GM19463 (cell line): ENCODE measurements at regions not wholly inside any gene's neighbourhood (a gene's known extent, or its start where the extent isn't known, plus 50 kb on each side); places are given as distances from the start of the nearest gene placed in this dataset.
A peak's percentile ranks its signal among the peaks of the same experiment; 100 is the strongest.

ENCODE experiments used
- ATAC-seq: cut with Tn5 transposase; IDR thresholded peaks from one replicate; pipeline ENCODE4 v1.9.1; 2021; ENCODE audit warnings: mild to moderate bottlenecking, moderate library complexity; ENCODE audit not compliant: unreplicated experiment

DNA sequence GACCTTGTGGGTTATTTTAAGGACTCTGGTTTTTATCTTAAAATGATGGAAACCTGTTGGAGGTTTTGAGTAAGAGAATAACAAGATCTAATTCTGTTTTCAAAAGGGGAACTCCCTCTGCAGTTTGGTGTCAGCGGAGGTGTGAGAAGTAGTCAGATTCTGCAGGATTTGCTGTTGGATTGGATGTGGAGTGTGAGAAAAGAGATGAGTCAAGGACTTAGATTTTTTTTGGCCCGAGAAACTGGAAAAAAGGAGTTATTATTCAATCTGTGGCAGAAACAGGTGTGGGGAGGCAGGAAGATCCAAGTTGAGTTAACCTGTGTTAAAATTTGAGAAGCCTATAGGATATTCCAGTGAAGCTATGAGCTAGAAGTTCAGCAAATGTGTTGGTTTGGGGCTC is 337.2 kb upstream of the FANCL start:
- ATAC-seq, result no peak

- no peak for ATAC-seq
Measured at GRCh38 chr2:58574873-58575272, 333.7 kb upstream of the FANCL start.

DNA sequence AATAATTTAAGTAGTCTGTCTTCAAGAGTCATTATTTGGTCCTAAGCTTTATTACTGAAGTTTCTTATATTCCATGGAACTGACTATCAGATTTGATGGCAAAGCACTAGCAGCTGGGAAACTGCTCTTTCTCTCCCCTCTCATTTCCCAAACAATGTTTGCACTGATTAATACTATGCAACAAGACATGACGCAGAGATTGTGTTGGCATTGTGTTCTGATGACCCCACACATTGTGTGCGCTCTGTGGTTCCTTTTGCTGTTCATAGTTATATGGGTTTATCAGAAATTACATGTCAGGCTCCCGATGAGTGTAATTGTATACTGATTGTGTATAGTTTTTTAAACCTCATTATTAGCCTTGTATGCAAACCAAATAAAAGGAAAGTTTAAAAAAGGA is 331.6 kb upstream of the FANCL start:
- ATAC-seq, result no peak

DNA sequence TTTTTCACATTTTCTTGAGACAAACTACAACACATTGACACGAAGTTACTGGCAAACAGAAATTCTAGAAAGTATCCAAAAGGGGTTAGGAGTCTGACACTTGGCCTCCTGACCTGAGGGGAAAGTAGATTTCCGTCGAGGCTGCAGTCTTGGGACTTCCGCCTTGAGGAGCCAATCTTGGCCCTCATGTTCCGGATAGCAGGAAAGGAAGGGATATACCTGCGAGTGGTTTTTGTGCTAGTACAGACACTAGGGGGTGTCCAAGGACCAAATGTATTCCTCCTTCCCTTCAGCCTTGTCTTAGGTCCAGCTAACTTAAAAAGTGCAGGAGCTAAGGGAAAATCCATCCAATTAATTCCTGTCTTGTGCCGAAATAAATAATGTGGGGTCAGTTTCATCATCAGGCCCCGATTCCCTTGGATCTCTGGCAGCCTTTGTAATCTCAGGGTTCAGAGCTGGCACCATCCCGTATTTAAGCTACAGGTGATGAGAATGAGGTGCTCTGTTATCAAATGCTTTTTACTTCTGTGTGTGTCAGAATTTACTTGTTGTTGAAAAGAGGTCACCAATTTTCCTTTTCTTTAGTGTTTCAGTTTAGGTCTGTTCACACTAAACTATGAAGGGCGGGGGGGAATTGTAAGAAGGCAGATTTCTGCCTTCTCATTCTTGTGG is 330.2 kb upstream of the FANCL start:
- ATAC-seq, result peak; percentile 92

DNA sequence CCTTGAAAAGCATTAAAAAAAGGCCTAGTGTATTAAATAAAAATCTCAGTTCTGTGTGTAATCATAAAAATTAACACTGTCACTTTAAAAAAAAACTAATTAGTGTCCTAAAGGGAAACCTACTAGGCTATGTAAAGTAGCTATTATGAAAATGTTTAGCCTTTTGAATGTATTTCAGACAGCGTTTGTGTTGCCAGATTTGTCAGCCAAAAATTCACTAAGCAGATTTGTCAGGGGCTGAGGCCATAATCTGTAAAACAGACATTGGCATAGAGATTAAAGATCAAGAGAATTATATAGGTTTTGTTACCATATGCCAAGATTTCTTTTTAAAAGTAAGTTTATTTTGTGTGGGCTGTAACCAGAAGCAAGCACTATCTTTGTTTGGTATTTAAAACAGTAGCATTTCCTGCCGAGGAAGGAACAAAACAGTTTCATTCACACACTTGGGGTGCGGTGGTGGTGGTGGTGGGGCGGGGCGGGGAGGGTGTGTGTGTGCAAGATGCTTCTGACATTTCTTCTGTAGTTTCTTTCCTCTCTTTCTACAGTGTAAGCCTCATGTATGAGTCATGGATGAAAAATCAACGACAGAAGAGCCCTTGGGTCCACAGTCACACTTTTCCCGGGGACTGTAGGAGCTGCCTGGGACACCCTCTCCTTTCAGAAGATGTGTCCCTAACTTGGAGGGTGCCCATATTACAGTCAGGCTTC is 328.5 kb upstream of the FANCL start:
- no peak for ATAC-seq

- no peak for ATAC-seq
Measured at GRCh38 chr2:58568901-58569300, 327.8 kb upstream of the FANCL start.

GRCh38 chr2:58562276-58562675 is 321.2 kb upstream of the FANCL start:
- no peak for ATAC-seq

DNA sequence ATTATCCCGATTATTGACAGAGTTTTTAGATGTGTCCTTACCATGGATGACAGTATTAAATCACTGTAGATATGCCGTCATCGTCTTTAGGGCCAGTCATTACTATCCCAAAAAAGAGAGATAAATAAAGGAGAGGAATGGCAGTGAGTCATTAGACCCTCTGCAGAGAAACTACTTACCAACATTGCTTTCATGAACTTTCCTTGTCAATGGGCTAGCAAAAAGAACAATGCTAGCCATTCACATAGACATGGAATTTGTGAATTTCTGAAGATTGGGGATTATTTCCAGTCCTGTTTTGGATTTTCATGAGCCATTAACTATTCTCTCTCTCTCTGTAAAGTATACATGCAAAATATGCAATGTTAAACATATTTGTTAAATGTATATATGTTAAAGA is 319.4 kb upstream of the FANCL start:
- ATAC-seq, result no peak

DNA sequence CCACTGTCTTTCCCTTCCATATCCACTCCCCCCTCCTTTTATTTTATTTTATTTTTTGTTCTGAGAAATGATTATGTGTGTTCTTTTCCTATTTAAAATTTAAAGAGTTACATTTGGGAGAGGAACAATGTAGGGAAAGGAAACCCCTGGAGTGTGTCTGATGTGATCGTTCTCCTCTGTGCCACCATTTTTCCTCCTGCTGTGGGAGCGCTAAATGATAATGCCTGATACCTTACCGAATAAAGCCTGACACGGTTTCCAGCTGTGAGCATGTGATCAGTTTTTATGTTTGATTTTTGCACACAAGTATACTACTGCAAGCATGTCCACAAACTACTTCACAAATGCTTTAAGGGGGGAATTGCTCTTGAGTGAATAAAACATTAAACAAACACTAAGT is 317.8 kb upstream of the FANCL start:
- no peak for ATAC-seq

GRCh38 chr2:58557176-58557575 is 316.1 kb upstream of the FANCL start:
- no peak for ATAC-seq

DNA sequence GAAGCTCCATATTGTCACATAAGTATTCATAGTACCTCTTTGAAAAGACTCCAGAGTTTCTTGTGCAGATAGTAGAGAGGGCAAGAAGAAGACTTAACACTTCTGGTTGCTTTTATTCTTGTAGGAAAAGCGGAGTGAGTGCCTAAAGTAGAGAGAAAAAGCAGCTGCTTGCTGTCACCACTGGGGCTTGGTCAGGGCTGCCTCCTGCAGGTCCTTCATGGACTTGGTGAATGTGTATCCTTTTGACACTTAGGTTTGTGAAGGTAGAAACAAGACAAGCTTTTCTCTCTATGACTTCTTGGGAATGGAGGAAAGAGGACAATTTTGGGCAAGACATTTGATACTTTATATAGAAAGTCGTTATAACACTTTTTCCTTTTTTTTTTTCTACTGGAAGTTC is 312.8 kb upstream of the FANCL start:
- ATAC-seq, result no peak

DNA sequence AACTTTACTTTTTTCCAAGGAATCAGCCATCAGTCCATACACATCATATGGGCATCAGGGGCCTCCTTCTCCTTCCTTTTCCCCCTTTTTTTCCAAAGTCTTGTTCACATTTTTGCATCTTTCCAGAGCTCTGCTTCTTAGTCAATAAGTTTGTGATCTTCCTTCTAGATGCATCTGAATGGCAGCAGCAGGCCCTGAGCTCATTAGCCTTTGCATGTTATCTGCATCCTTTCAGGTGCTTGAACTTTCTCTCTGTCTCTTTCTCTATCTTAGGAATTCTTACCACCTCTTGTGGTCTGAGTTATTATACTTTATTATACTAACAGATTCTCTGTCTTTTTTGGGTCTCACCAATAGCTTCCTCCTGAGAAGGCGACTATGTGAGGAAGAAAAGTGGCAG is 312.4 kb upstream of the FANCL start:
- no peak for ATAC-seq

DNA sequence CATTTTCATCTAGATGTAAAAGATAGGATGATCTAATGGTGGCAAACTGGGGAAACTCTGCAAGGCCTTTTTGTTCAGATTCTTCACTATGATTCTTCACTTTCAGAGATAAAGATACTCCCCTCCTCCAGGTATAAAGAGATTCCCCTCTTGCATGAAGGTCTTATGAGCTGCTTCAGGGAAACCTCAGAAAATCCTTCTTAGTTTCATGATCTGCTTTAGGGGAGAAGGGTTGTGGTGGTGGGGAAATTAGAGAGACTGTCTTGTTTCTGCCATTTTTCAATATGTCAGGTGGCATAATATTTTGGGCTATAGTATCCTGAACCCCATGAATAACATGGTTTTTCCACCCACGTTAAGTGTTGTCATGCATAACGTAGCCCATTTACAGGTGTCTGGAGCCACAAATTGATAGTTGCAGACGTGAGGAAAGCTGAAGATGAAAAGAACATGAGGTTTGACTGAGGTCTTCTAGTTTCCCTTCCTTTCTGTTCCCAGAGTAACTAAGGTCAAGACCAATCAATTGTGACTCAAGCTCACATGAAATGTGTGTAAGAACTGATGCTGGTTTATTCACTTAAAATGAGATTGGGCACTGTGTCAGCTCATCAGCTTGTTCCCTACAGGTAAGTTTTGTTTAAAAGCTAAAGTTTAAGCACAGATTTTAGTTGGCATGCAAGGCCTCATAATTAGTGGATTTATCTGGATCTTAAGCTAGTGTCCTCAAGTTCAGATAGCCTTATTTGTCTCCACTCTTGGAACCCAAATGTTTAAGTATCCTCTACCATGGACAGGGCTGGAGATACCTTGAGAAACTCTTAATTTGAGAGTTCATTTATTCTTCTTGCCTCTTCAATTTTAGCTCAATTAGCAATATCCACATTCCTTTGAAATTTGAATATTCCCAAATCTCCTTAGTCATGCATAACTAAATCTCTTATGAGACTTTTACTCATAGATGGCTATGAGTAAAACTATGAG is 304.5 kb upstream of the FANCL start:
- ATAC-seq, result no peak

DNA sequence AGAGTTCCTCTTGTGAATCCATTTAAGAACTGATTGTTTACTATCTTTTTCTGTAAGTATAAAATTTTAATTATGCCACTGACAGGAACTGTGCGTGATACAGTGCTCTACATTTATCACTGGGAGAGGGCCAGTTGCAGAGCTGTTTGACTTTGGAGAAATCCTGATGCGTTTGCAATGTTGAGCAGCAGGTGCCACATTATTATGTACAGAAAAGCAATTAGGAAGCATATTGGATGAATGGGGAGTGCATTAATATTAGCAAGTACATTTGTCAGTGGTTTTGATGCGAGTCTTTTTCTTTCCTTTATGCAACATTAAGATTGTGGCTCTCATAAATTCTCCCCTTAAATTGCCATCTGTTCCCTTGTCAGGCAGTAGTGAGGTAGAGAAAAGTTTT is 302.3 kb upstream of the FANCL start:
- ATAC-seq, result no peak

- no peak for ATAC-seq
Measured at GRCh38 chr2:58541511-58541910, 300.4 kb upstream of the FANCL start.

DNA sequence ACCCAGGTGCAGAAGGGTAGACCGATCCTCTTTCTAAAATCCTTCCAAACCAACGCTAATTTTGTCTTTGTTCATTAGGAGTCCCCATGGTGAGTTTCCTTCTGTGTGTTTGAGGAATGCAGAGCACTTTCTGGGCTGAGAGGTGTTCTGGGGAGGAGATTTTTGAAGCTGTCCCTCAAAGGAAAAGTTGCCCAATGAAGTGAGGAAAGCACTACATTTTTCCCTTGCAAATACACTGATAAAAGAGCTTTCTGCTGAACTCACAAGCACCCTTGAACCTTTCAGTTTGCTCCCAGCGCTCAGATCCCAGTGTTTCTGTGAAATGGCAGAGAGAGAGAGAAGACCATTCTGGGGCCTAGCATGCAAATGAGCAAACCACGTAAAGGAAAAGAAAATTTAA is 299.6 kb upstream of the FANCL start:
- ATAC-seq, result no peak

- no peak for ATAC-seq
Measured at GRCh38 chr2:58539973-58540372, 298.8 kb upstream of the FANCL start.

DNA sequence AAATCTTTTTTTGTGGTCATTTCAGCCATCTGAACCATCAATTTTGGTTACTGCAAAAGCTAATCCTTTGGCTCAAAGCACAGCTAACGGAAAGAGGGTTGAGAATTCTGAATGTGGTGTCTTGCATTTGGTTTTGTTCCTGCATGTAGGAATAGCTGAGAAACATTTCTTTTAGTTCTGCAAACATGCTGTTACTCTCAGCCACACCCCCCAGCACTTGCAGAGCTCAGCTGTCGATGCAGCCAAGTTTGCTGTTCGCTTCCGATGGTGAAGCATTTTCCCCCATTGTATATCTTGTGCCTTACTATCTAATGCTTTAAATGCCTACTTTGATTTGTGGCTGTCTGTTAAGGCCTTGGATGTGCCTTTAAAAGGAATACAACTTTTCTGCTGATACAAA is 294.9 kb upstream of the FANCL start:
- ATAC-seq, result no peak

- no peak for ATAC-seq
Measured at GRCh38 chr2:58535182-58535581, 294.1 kb upstream of the FANCL start.

DNA sequence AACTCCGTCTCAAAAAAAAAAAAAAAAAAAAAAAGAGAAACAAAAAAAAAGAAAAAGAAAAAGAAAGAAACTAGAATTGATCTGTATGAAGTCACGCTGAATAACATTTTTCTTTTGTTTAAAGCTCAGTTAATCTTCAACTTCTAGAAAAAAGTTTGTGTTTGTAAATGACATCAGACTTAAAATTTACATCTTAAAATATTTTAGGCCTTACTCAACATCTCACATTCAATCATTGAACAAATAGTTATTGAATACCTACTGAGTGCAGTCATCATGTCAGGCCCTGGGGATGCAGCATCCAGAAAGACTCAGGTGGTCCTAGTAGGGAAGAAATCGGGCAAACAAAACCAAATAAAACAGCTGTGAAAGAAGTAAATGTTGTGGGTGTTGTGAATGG is 292.3 kb upstream of the FANCL start:
- ATAC-seq, result no peak

DNA sequence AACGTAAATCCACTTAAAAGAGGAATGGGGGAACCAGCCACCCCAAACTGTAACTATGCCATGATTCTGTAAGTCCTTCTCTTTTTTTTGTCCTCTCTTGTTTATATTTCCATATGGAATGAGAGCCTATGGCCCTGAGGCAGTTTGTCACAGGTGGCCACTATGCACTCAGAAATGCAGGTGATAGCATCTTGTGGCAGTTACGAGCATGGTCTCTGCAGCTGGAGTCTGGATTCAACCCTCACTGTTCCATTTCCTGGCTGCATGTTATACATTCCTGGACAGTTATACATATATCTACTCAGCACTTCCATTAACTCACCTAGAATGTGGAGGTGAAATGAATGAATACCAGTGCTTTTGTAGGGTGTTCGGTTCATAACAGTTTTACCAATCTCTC is 291.5 kb upstream of the FANCL start:
- no peak for ATAC-seq

DNA sequence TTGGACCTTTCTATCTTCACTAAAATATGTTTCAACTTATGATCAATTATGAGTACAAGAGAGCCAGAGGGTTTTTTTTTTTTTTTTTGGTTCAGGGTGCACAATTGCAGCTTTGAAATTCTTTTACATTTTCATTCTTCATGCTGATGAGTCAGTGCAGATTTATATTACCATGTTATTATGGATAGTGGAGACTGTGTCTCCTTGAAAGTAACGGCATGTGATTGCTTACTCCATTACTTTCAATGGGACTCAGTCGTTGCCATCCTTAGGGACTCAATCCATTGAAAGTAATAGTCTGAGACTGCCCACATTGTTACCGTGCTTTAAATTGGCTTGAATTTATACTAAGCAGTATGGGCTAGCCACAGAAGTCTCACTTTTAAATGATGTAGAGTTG is 286.5 kb upstream of the FANCL start:
- no peak for ATAC-seq
